ENCODE measurements at regions not wholly inside any gene's neighbourhood (a gene's known extent, or its start where the extent isn't known, plus 50 kb on each side); places are given as distances from the start of the nearest gene placed in this dataset.

GRCh38 chr11:87493516-87493915 lies 455.8 kb downstream of the TMEM135 start:
- WGBS (ENCODE audit: insufficient coverage): 100% methylated on average over 1 of the region's 4 CpGs
- Histone ChIP-seq H3K27ac (ENCODE audit: insufficient read depth in 1 of 2, low read depth in 1 of 2, low read length in 2 of 2, poor library complexity in 1 of 2, severe bottlenecking in 2 of 2) (no peak overlapping the region), H3K9me3 (ENCODE audit: control extremely low read depth in 1 of 5, control insufficient read depth in 4 of 5, insufficient read depth in 2 of 5, low read depth in 1 of 5, low read length in 4 of 5) (no peaks in the 10 kb centered on the region), H3K27me3 (replicated peaks in 2 of 5; ENCODE audit: control insufficient read depth in 4 of 5, insufficient read depth in 5 of 5, low read length in 4 of 5) (no peaks in the 10 kb centered on the region), H3K4me3 (ENCODE audit: control insufficient read depth in 1 of 7, extremely low read depth in 1 of 7, insufficient read depth in 4 of 7, low read depth in 2 of 7, low read length in 6 of 7) (no peak overlapping the region), H3K4me1 (ENCODE audit: control extremely low read depth in 1 of 4, control insufficient read depth in 4 of 4, insufficient read depth in 4 of 4, low read length in 3 of 4) (no peaks in the 10 kb centered on the region), H3K36me3 (ENCODE audit: control insufficient read depth in 4 of 4, insufficient read depth in 4 of 4, low read length in 3 of 4) (no peaks in the 10 kb centered on the region)
- no peak for DNase-seq
- CTCF ChIA-PET: no interaction called here
- POLR2A ChIA-PET: no interaction called here

DNA sequence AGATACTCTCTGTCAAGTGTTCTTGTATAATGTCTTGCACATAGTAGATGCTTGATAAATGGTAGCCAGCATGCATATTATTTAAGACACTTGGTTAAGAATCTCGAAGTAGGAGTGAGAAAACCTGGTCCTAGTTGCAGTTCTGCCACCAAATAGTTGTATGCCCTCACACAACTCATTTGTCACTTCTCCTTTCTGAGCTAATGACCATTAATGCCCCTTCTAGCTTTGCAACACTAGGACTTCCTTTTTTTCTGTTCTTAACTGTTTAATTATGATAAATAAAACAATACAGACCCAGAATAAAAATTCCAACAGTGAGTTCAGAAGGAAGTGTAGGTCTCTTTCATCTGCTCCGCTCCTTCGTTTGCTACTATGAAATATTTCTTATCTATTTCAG lies 453.6 kb downstream of the TMEM135 start:
- Histone ChIP-seq H3K27ac (ENCODE audit: insufficient read depth in 1 of 2, low read depth in 1 of 2, low read length in 2 of 2, poor library complexity in 1 of 2, severe bottlenecking in 2 of 2) (no peak overlapping the region), H3K36me3 (ENCODE audit: control insufficient read depth in 4 of 4, insufficient read depth in 4 of 4, low read length in 3 of 4) (no peaks in the 10 kb centered on the region), H3K9me3 (ENCODE audit: control extremely low read depth in 1 of 5, control insufficient read depth in 4 of 5, insufficient read depth in 2 of 5, low read depth in 1 of 5, low read length in 4 of 5) (no peaks in the 10 kb centered on the region), H3K4me3 (ENCODE audit: control insufficient read depth in 1 of 7, extremely low read depth in 1 of 7, insufficient read depth in 4 of 7, low read depth in 2 of 7, low read length in 6 of 7) (no peak overlapping the region), H3K4me1 (ENCODE audit: control extremely low read depth in 1 of 4, control insufficient read depth in 4 of 4, insufficient read depth in 4 of 4, low read length in 3 of 4) (no peaks in the 10 kb centered on the region), H3K27me3 (replicated peaks in 2 of 5; ENCODE audit: control insufficient read depth in 4 of 5, insufficient read depth in 5 of 5, low read length in 4 of 5) (no peaks in the 10 kb centered on the region)
- ChIA-PET POLR2A (no interaction called here), CTCF (no interaction called here)
- 80% methylated on average over 1 of the region's 3 CpGs for WGBS (ENCODE audit: insufficient coverage)
- DNase-seq: peak in 2 of 3 donors; percentile 45 to 47

DNA sequence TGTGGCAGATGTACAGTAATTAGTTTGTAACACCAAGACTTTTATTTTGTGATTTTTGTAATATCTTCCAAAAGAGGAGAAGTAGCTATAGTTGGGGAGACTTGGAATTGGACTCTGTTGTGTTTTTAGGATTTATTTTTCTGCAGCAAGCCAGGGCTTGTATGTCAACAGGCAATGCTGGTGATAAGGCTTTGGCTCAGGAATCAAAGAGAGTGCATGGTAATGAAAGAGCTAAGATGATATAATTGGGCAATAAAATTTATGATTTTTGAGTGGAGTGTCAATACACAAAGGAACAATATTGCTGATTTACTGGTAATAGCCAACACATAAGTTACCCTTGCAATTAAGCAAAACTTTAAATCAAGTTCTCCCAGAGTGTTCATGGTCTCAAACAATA lies 452.9 kb downstream of the TMEM135 start:
- no peaks in the 10 kb centered on the region for H3K27me3 ChIP-seq (replicated peaks in 2 of 5; ENCODE audit: control insufficient read depth in 4 of 5, insufficient read depth in 5 of 5, low read length in 4 of 5)
- H3K4me3 ChIP-seq (ENCODE audit: control insufficient read depth in 1 of 7, extremely low read depth in 1 of 7, insufficient read depth in 4 of 7, low read depth in 2 of 7, low read length in 6 of 7): no peak overlapping the region
- ChIA-PET POLR2A (no interaction called here), CTCF (no interaction called here)
- no peaks in the 10 kb centered on the region for H3K4me1 ChIP-seq (ENCODE audit: control extremely low read depth in 1 of 4, control insufficient read depth in 4 of 4, insufficient read depth in 4 of 4, low read length in 3 of 4)
- H3K36me3 ChIP-seq (ENCODE audit: control insufficient read depth in 4 of 4, insufficient read depth in 4 of 4, low read length in 3 of 4): no peaks in the 10 kb centered on the region
- H3K9me3 ChIP-seq (ENCODE audit: control extremely low read depth in 1 of 5, control insufficient read depth in 4 of 5, insufficient read depth in 2 of 5, low read depth in 1 of 5, low read length in 4 of 5): no peaks in the 10 kb centered on the region
- no peak for DNase-seq
- H3K27ac ChIP-seq (ENCODE audit: insufficient read depth in 1 of 2, low read depth in 1 of 2, low read length in 2 of 2, poor library complexity in 1 of 2, severe bottlenecking in 2 of 2): no peak overlapping the region

- H3K27me3 ChIP-seq (replicated peaks in 2 of 5; ENCODE audit: control insufficient read depth in 4 of 5, insufficient read depth in 5 of 5, low read length in 4 of 5): no peaks in the 10 kb centered on the region
- 100% methylated on average over 3 of the region's 3 CpGs for WGBS (ENCODE audit: insufficient coverage)
- H3K4me3 ChIP-seq (ENCODE audit: control insufficient read depth in 1 of 7, extremely low read depth in 1 of 7, insufficient read depth in 4 of 7, low read depth in 2 of 7, low read length in 6 of 7): no peak overlapping the region
- CTCF ChIA-PET: no interaction called here
- H3K9me3 ChIP-seq (ENCODE audit: control extremely low read depth in 1 of 5, control insufficient read depth in 4 of 5, insufficient read depth in 2 of 5, low read depth in 1 of 5, low read length in 4 of 5): no peaks in the 10 kb centered on the region
- no peaks in the 10 kb centered on the region for H3K36me3 ChIP-seq (ENCODE audit: control insufficient read depth in 4 of 4, insufficient read depth in 4 of 4, low read length in 3 of 4)
- no peak for DNase-seq
- POLR2A ChIA-PET: no interaction called here
- H3K27ac ChIP-seq (ENCODE audit: insufficient read depth in 1 of 2, low read depth in 1 of 2, low read length in 2 of 2, poor library complexity in 1 of 2, severe bottlenecking in 2 of 2): no peak overlapping the region
- H3K4me1 ChIP-seq (ENCODE audit: control extremely low read depth in 1 of 4, control insufficient read depth in 4 of 4, insufficient read depth in 4 of 4, low read length in 3 of 4): no peaks in the 10 kb centered on the region
Measured at GRCh38 chr11:87484566-87484965, 446.8 kb downstream of the TMEM135 start.

GRCh38 chr11:87477321-87477720 lies 439.6 kb downstream of the TMEM135 start:
- no peak overlapping the region for H3K27ac ChIP-seq (ENCODE audit: insufficient read depth in 1 of 2, low read depth in 1 of 2, low read length in 2 of 2, poor library complexity in 1 of 2, severe bottlenecking in 2 of 2)
- no CpG with 5 or more reads among the region's 2 CpGs for WGBS (ENCODE audit: insufficient coverage)
- H3K27me3 ChIP-seq (replicated peaks in 2 of 5; ENCODE audit: control insufficient read depth in 4 of 5, insufficient read depth in 5 of 5, low read length in 4 of 5): no peaks in the 10 kb centered on the region
- no peaks in the 10 kb centered on the region for H3K9me3 ChIP-seq (ENCODE audit: control extremely low read depth in 1 of 5, control insufficient read depth in 4 of 5, insufficient read depth in 2 of 5, low read depth in 1 of 5, low read length in 4 of 5)
- no peaks in the 10 kb centered on the region for H3K36me3 ChIP-seq (ENCODE audit: control insufficient read depth in 4 of 4, insufficient read depth in 4 of 4, low read length in 3 of 4)
- ChIA-PET POLR2A (no interaction called here), CTCF (no interaction called here)
- no peak overlapping the region for H3K4me3 ChIP-seq (ENCODE audit: control insufficient read depth in 1 of 7, extremely low read depth in 1 of 7, insufficient read depth in 4 of 7, low read depth in 2 of 7, low read length in 6 of 7)
- H3K4me1 ChIP-seq (ENCODE audit: control extremely low read depth in 1 of 4, control insufficient read depth in 4 of 4, insufficient read depth in 4 of 4, low read length in 3 of 4): no peaks in the 10 kb centered on the region
- DNase-seq: no peak

- Histone ChIP-seq H3K27me3 (replicated peaks in 2 of 5; ENCODE audit: control insufficient read depth in 4 of 5, insufficient read depth in 5 of 5, low read length in 4 of 5) (no peaks in the 10 kb centered on the region), H3K4me3 (ENCODE audit: control insufficient read depth in 1 of 7, extremely low read depth in 1 of 7, insufficient read depth in 4 of 7, low read depth in 2 of 7, low read length in 6 of 7) (no peak overlapping the region), H3K36me3 (ENCODE audit: control insufficient read depth in 4 of 4, insufficient read depth in 4 of 4, low read length in 3 of 4) (no peaks in the 10 kb centered on the region), H3K4me1 (ENCODE audit: control extremely low read depth in 1 of 4, control insufficient read depth in 4 of 4, insufficient read depth in 4 of 4, low read length in 3 of 4) (no peaks in the 10 kb centered on the region), H3K9me3 (ENCODE audit: control extremely low read depth in 1 of 5, control insufficient read depth in 4 of 5, insufficient read depth in 2 of 5, low read depth in 1 of 5, low read length in 4 of 5) (no peaks in the 10 kb centered on the region), H3K27ac (ENCODE audit: insufficient read depth in 1 of 2, low read depth in 1 of 2, low read length in 2 of 2, poor library complexity in 1 of 2, severe bottlenecking in 2 of 2) (no peak overlapping the region)
- 100% methylated on average over 1 of the region's 1 CpG for WGBS (ENCODE audit: insufficient coverage)
- DNase-seq: no peak
- CTCF ChIA-PET: no interaction called here
- POLR2A ChIA-PET: no interaction called here
Measured at GRCh38 chr11:87473174-87473573, 435.4 kb downstream of the TMEM135 start.

DNA sequence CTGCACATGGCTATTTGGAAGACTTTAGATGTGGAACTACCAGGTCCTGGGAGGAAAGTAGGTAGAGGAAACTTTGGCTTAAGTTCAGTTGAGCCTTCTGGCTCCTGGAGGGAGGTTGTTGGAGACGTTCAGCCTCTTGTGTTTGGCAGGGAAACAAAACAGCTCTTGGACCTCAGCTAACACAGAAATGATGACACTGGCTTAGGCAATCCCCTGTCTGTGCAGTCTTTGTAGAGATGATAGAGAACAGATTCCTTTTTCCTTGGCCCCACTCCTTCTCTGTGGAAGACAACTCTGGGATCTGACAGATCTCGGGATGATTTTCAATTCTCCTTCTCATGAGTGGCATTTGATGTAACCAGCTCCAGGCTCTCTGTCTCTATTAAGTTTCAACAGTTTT lies 428.5 kb downstream of the TMEM135 start:
- Histone ChIP-seq H3K9me3 (ENCODE audit: control extremely low read depth in 1 of 5, control insufficient read depth in 4 of 5, insufficient read depth in 2 of 5, low read depth in 1 of 5, low read length in 4 of 5) (no peaks in the 10 kb centered on the region), H3K27me3 (replicated peaks in 2 of 5; ENCODE audit: control insufficient read depth in 4 of 5, insufficient read depth in 5 of 5, low read length in 4 of 5) (no peaks in the 10 kb centered on the region), H3K27ac (ENCODE audit: insufficient read depth in 1 of 2, low read depth in 1 of 2, low read length in 2 of 2, poor library complexity in 1 of 2, severe bottlenecking in 2 of 2) (no peak overlapping the region), H3K36me3 (ENCODE audit: control insufficient read depth in 4 of 4, insufficient read depth in 4 of 4, low read length in 3 of 4) (no peaks in the 10 kb centered on the region), H3K4me1 (ENCODE audit: control extremely low read depth in 1 of 4, control insufficient read depth in 4 of 4, insufficient read depth in 4 of 4, low read length in 3 of 4) (peaks cover 0 to 3% (median 1%) of the 10 kb centered on the region in 4 experiments), H3K4me3 (ENCODE audit: control insufficient read depth in 1 of 7, extremely low read depth in 1 of 7, insufficient read depth in 4 of 7, low read depth in 2 of 7, low read length in 6 of 7) (no peak overlapping the region)
- DNase-seq: no peak
- CTCF ChIA-PET: no interaction called here
- POLR2A ChIA-PET: no interaction called here
- 100% methylated on average over 1 of the region's 2 CpGs for WGBS (ENCODE audit: insufficient coverage)

DNA sequence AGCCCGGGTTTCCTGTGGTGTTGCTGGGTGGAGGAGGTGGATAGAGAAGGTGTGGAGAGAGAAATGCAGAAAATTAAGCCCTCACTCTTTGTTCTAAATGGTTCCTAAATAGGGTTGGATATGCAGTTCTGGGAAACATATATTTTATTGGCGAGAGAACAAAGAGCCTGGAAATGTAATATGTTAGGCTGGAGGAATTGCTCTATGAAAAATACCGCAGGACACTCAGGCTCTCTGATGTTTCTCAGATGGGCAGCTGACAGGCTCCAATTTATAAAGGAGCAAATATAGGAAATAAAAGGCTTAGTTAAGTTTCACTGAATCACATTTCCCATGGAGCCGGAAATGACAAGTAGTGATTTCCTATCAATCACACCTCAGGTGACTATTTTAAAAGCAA lies 428.0 kb downstream of the TMEM135 start:
- Histone ChIP-seq H3K4me1 (ENCODE audit: control extremely low read depth in 1 of 4, control insufficient read depth in 4 of 4, insufficient read depth in 4 of 4, low read length in 3 of 4) (peaks cover 0 to 3% (median 1%) of the 10 kb centered on the region in 4 experiments), H3K9me3 (ENCODE audit: control extremely low read depth in 1 of 5, control insufficient read depth in 4 of 5, insufficient read depth in 2 of 5, low read depth in 1 of 5, low read length in 4 of 5) (no peaks in the 10 kb centered on the region), H3K27me3 (replicated peaks in 2 of 5; ENCODE audit: control insufficient read depth in 4 of 5, insufficient read depth in 5 of 5, low read length in 4 of 5) (no peaks in the 10 kb centered on the region), H3K4me3 (ENCODE audit: control insufficient read depth in 1 of 7, extremely low read depth in 1 of 7, insufficient read depth in 4 of 7, low read depth in 2 of 7, low read length in 6 of 7) (no peak overlapping the region), H3K27ac (ENCODE audit: insufficient read depth in 1 of 2, low read depth in 1 of 2, low read length in 2 of 2, poor library complexity in 1 of 2, severe bottlenecking in 2 of 2) (no peak overlapping the region), H3K36me3 (ENCODE audit: control insufficient read depth in 4 of 4, insufficient read depth in 4 of 4, low read length in 3 of 4) (no peaks in the 10 kb centered on the region)
- DNase-seq: no peak
- POLR2A ChIA-PET: no interaction called here
- 88% methylated on average over 3 of the region's 4 CpGs for WGBS (ENCODE audit: insufficient coverage)
- CTCF ChIA-PET: interaction anchor here (0.5 kb wide), 1 partner anchor 35 kb away, joined by 5 read pairs; no protein-coding TSS in a partner anchor

Data from common myeloid progenitor, CD34-positive (primary cell).